ENCODE measurements at regions not wholly inside any gene's neighbourhood (a gene's known extent, or its start where the extent isn't known, plus 50 kb on each side); places are given as distances from the start of the nearest gene placed in this dataset.

DNA sequence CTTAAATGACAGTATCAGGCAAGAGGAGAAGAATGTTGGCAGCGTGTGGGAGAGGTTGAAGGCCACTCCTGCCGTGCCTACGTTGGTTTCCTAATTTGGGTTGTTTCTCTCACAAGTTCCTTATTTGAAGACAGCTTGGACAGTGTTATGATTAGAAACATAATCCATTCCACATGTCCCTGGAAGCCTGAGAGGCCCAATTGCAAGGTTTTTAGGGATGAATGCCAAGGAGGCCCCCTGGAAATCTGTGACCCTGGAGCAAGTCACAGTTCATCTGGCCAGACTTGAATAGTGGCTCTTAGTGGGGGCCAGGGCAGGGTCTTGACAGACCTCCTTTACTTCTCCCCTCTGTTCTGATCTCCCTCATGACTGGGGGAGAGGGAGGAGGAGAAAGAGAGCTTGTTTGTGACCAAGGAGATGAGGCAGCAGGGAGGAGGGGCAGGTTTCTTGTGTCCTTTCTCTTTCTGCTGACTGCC, 584.4 kb upstream of the TBL1XR1 start:
- no peaks in the 10 kb centered on the region for H4K20me1 ChIP-seq (replicated peaks; ENCODE audit: control insufficient read depth, extremely low read depth, insufficient read depth, low read length)
- dilution Hi-C loops (cut with MboI; ENCODE audit: extremely low pct_ligation_motif_present, low sequenced_read_pairs) (no loop called here), intact Hi-C loops (cut with micrococcal nuclease) (no loop called here)
- H3K36me3 ChIP-seq (ENCODE audit: control insufficient read depth in 2 of 2, extremely low read depth in 1 of 2, insufficient read depth in 2 of 2, low read length in 2 of 2) = no peaks in the 10 kb centered on the region
- DNase-seq (ENCODE audit: low read depth, low spot score) (no peak), FAIRE-seq (no peak)
- ChIA-PET POLR2A (no interaction called here), CTCF (no interaction called here)
- no TSS peak for BruUV-seq (replicated peaks)
- peaks cover 13% of the 10 kb centered on the region for H3K4me1 ChIP-seq (ENCODE audit: control insufficient read depth, extremely low read depth, insufficient read depth, low read length)
- H3K4me2 ChIP-seq (ENCODE audit: insufficient read depth, low read length) = no peak overlapping the region
- H3K9me3 ChIP-seq (replicated peaks; ENCODE audit: control insufficient read depth, insufficient read depth, low read length) = no peaks in the 10 kb centered on the region
- no peaks in the 10 kb centered on the region for H3K27me3 ChIP-seq (ENCODE audit: control insufficient read depth in 2 of 2, insufficient read depth in 2 of 2, low read length in 2 of 2)
- no peaks in the 10 kb centered on the region for H3K79me2 ChIP-seq (ENCODE audit: control insufficient read depth, insufficient read depth, low read length)
- H3K9me1 ChIP-seq (replicated peaks; ENCODE audit: control insufficient read depth, extremely low read depth, insufficient read depth, low read length) = no peaks in the 10 kb centered on the region
- H3K4me3 ChIP-seq (replicated peaks in 1 of 3; ENCODE audit: insufficient read depth in 1 of 3, low read depth in 1 of 3, low read length in 3 of 3) = no peak overlapping the region
- no peak overlapping the region for H3K27ac ChIP-seq (ENCODE audit: insufficient read depth, low read depth, low read length)
- no peak for TF ChIP-seq MYC (IDR thresholded peaks at IDR 0.05; ENCODE audit: low read depth, low read length)
- TF ChIP-seq JUN (IDR thresholded peaks at IDR 0.05; ENCODE audit: borderline replicate concordance, insufficient read depth, insufficient read length, low read depth) = no peak
- H2AFZ ChIP-seq (ENCODE audit: low read depth, low read length) = no peak overlapping the region
- H3K9ac ChIP-seq (replicated peaks; ENCODE audit: extremely low read depth, insufficient read depth, low read length) = no peak overlapping the region

DNA sequence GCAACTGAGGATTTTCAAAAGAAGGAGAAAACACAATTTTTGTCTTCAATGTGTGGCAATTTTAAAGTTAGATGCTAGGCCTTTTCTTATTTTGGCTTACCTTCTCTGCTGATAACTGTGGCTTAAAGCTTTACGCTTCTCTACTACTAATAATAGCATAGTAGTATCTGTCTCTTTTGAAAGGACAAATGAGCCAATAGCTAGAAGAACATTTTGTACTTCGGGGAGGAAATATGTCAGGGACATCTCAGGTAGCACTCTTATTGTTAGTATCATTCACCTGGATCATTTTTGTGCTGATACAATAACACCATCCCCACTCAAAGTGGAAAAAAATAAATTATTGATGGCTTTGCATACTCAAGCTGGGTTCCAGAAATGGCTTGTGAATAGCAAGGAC, 586.1 kb upstream of the TBL1XR1 start:
- intact Hi-C loops (cut with micrococcal nuclease) = no loop called here
- H3K4me2 ChIP-seq (ENCODE audit: insufficient read depth, low read length) = no peak overlapping the region
- no peak for DNase-seq (ENCODE audit: low read depth, low spot score)
- no peaks in the 10 kb centered on the region for H3K79me2 ChIP-seq (ENCODE audit: control insufficient read depth, insufficient read depth, low read length)
- no peaks in the 10 kb centered on the region for H3K9me1 ChIP-seq (replicated peaks; ENCODE audit: control insufficient read depth, extremely low read depth, insufficient read depth, low read length)
- no peak overlapping the region for H3K27ac ChIP-seq (ENCODE audit: insufficient read depth, low read depth, low read length)
- H3K9me3 ChIP-seq (replicated peaks; ENCODE audit: control insufficient read depth, insufficient read depth, low read length) = no peaks in the 10 kb centered on the region
- peaks cover 7% of the 10 kb centered on the region for H3K4me1 ChIP-seq (ENCODE audit: control insufficient read depth, extremely low read depth, insufficient read depth, low read length)
- dilution Hi-C loops (cut with MboI; ENCODE audit: extremely low pct_ligation_motif_present, low sequenced_read_pairs) = no loop called here
- no peaks in the 10 kb centered on the region for H4K20me1 ChIP-seq (replicated peaks; ENCODE audit: control insufficient read depth, extremely low read depth, insufficient read depth, low read length)
- H3K9ac ChIP-seq (replicated peaks; ENCODE audit: extremely low read depth, insufficient read depth, low read length) = no peak overlapping the region
- FAIRE-seq = no peak
- ChIA-PET POLR2A (no interaction called here), CTCF (no interaction called here)
- H3K4me3 ChIP-seq (replicated peaks in 1 of 3; ENCODE audit: insufficient read depth in 1 of 3, low read depth in 1 of 3, low read length in 3 of 3) = no peak overlapping the region
- no peaks in the 10 kb centered on the region for H3K27me3 ChIP-seq (ENCODE audit: control insufficient read depth in 2 of 2, insufficient read depth in 2 of 2, low read length in 2 of 2)
- no peak overlapping the region for H2AFZ ChIP-seq (ENCODE audit: low read depth, low read length)
- BruUV-seq (replicated peaks) = no TSS peak
- TF ChIP-seq POLR2AphosphoS5 (IDR thresholded peaks at IDR 0.05; ENCODE audit: insufficient read depth, low read depth, low read length) = no peak
- TF ChIP-seq FOS (IDR thresholded peaks at IDR 0.05; ENCODE audit: borderline replicate concordance, insufficient read depth, low read length) = no peak
- TF ChIP-seq, protein P1, sequence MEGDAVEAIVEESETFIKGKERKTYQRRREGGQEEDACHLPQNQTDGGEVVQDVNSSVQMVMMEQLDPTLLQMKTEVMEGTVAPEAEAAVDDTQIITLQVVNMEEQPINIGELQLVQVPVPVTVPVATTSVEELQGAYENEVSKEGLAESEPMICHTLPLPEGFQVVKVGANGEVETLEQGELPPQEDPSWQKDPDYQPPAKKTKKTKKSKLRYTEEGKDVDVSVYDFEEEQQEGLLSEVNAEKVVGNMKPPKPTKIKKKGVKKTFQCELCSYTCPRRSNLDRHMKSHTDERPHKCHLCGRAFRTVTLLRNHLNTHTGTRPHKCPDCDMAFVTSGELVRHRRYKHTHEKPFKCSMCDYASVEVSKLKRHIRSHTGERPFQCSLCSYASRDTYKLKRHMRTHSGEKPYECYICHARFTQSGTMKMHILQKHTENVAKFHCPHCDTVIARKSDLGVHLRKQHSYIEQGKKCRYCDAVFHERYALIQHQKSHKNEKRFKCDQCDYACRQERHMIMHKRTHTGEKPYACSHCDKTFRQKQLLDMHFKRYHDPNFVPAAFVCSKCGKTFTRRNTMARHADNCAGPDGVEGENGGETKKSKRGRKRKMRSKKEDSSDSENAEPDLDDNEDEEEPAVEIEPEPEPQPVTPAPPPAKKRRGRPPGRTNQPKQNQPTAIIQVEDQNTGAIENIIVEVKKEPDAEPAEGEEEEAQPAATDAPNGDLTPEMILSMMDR (IDR thresholded peaks at IDR 0.05; ENCODE audit: extremely low read depth in 1 of 2, insufficient read depth in 1 of 2, low read depth in 1 of 2, low read length in 2 of 2) = no peak
- TF ChIP-seq JUN (IDR thresholded peaks at IDR 0.05; ENCODE audit: borderline replicate concordance, insufficient read depth, insufficient read length, low read depth) = no peak
- no peak for TF ChIP-seq MYC (IDR thresholded peaks at IDR 0.05; ENCODE audit: low read depth, low read length)
- TF ChIP-seq POLR2A (IDR thresholded peaks at IDR 0.05; ENCODE audit: low read depth, low read length) = no peak
- no peak for TF ChIP-seq GATA2 (IDR thresholded peaks at IDR 0.05; ENCODE audit: insufficient read depth, insufficient read length, low read depth, low read length)
- no peak for TF ChIP-seq EZH2 (IDR thresholded peaks at IDR 0.05; ENCODE audit: borderline replicate concordance, low read depth, low read length, severe bottlenecking)
- TF ChIP-seq, protein P2, sequence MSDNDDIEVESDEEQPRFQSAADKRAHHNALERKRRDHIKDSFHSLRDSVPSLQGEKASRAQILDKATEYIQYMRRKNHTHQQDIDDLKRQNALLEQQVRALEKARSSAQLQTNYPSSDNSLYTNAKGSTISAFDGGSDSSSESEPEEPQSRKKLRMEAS (IDR thresholded peaks at IDR 0.05; ENCODE audit: insufficient read depth, insufficient read length) = no peak
- H3K36me3 ChIP-seq (ENCODE audit: control insufficient read depth in 2 of 2, extremely low read depth in 1 of 2, insufficient read depth in 2 of 2, low read length in 2 of 2) = no peaks in the 10 kb centered on the region
